Neural progenitor cell (in vitro differentiated cells): ENCODE measurements at regions not wholly inside any gene's neighbourhood (a gene's known extent, or its start where the extent isn't known, plus 50 kb on each side); places are given as distances from the start of the nearest gene placed in this dataset.

Experiments used
- EZH2 ChIP-seq: fragments of 200-600 bp; sonication (generic); IDR thresholded peaks from 2 replicates; pipeline ENCODE4 v1.6.1; 2017; ENCODE audit warnings: antibody characterized with exemption, mild to moderate bottlenecking, moderate library complexity
- EZH2phosphoT487 ChIP-seq: fragments of 200-600 bp; sonication (generic); IDR thresholded peaks from 2 replicates; pipeline ENCODE4 v1.6.1; 2017; ENCODE audit warnings: antibody characterized with exemption
- TF ChIP-seq, protein P1 (sequence below): fragments of 200-600 bp; sonication (generic); IDR thresholded peaks from 2 replicates; pipeline ENCODE4 v1.5.1; 2017; ENCODE audit warnings: antibody characterized with exemption, mild to moderate bottlenecking

DNA sequence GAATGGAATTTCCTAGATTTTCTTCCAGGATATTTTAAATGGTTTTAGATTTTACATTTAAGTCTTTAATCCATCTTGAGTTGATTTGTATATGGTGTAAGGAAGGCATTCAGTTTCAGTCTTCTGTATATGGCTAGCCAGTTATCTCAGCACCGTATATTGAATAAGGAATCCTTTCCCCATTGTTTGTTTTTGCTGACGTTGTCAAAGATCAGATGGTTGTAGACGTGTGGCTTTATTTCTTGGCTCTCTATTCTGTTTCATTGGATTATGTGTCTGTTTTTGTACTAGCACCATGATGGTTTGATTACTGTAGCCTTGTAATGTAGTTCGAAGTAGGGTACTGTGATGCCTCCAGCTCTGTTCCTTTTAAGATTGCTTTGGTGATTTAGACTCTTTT is 325.7 kb upstream of the EPHA6 start:
- TF ChIP-seq, protein P1, sequence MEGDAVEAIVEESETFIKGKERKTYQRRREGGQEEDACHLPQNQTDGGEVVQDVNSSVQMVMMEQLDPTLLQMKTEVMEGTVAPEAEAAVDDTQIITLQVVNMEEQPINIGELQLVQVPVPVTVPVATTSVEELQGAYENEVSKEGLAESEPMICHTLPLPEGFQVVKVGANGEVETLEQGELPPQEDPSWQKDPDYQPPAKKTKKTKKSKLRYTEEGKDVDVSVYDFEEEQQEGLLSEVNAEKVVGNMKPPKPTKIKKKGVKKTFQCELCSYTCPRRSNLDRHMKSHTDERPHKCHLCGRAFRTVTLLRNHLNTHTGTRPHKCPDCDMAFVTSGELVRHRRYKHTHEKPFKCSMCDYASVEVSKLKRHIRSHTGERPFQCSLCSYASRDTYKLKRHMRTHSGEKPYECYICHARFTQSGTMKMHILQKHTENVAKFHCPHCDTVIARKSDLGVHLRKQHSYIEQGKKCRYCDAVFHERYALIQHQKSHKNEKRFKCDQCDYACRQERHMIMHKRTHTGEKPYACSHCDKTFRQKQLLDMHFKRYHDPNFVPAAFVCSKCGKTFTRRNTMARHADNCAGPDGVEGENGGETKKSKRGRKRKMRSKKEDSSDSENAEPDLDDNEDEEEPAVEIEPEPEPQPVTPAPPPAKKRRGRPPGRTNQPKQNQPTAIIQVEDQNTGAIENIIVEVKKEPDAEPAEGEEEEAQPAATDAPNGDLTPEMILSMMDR = no peak
- TF ChIP-seq EZH2 (no peak), EZH2phosphoT487 (no peak)
